ENCODE measurements at regions not wholly inside any gene's neighbourhood (a gene's known extent, or its start where the extent isn't known, plus 50 kb on each side); places are given as distances from the start of the nearest gene placed in this dataset.

DNA sequence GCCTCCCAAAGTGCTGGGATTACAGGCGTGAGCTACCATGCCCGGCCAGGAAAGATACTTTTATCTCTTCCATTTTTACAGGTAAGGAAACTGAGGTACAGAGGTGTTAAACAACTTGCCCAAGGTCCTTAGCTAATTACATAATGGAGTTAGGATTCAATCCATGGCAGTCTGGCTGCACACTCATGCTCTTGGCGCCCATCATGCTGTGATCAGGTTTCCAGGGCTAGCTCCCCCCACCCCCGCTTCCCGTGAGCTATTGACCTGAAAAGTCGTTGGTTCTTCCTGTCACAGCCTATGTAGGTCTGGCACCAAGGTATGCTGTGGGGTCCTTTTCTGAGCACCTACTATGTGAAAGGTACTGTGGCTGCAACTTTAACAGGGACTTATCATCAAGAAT, 55.9 kb upstream of the LARS2 start:
- CTCF ChIA-PET, result no interaction called here
- TF ChIP-seq, protein P1, sequence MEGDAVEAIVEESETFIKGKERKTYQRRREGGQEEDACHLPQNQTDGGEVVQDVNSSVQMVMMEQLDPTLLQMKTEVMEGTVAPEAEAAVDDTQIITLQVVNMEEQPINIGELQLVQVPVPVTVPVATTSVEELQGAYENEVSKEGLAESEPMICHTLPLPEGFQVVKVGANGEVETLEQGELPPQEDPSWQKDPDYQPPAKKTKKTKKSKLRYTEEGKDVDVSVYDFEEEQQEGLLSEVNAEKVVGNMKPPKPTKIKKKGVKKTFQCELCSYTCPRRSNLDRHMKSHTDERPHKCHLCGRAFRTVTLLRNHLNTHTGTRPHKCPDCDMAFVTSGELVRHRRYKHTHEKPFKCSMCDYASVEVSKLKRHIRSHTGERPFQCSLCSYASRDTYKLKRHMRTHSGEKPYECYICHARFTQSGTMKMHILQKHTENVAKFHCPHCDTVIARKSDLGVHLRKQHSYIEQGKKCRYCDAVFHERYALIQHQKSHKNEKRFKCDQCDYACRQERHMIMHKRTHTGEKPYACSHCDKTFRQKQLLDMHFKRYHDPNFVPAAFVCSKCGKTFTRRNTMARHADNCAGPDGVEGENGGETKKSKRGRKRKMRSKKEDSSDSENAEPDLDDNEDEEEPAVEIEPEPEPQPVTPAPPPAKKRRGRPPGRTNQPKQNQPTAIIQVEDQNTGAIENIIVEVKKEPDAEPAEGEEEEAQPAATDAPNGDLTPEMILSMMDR (IDR thresholded peaks at IDR 0.05), result no peak
- no peak for TF ChIP-seq EZH2 (IDR thresholded peaks at IDR 0.05; ENCODE audit: borderline replicate concordance, insufficient read depth, low read depth, low read length, poor library complexity, severe bottlenecking)
- POLR2A ChIA-PET, result no interaction called here
- no peaks in the 10 kb centered on the region for H3K79me2 ChIP-seq (ENCODE audit: control insufficient read depth, insufficient read depth, low read length)
- DNase-seq, result no peak
- no peaks in the 10 kb centered on the region for H3K9me3 ChIP-seq (ENCODE audit: control extremely low read depth in 1 of 3, control insufficient read depth in 2 of 3, insufficient read depth in 1 of 3, low read length in 2 of 3)
- no peak overlapping the region for H3K27ac ChIP-seq (ENCODE audit: low read length in 2 of 2)
- no peak overlapping the region for H3K4me3 Mint-ChIP-seq
- no peaks in the 10 kb centered on the region for H3K9me3 Mint-ChIP-seq (ENCODE audit: insufficient read depth)
- H3K27me3 Mint-ChIP-seq, result peaks cover 47% of the 10 kb centered on the region
- H2AFZ ChIP-seq (ENCODE audit: insufficient read depth, low read depth, low read length, poor library complexity, severe bottlenecking), result no peak overlapping the region
- no peaks in the 10 kb centered on the region for H3K4me1 ChIP-seq (ENCODE audit: control insufficient read depth in 2 of 2, insufficient read depth in 2 of 2, low read length in 2 of 2)
- H3K4me2 ChIP-seq (replicated peaks; ENCODE audit: low read depth, low read length, poor library complexity, severe bottlenecking), result no peak overlapping the region
- no peak overlapping the region for H3K27ac Mint-ChIP-seq
- no peak overlapping the region for H3K4me3 ChIP-seq (ENCODE audit: control extremely low read depth in 1 of 5, extremely low read depth in 1 of 5, insufficient read depth in 1 of 5, low read depth in 2 of 5, low read length in 4 of 5)
- no peaks in the 10 kb centered on the region for H3K36me3 ChIP-seq (replicated peaks in 1 of 2; ENCODE audit: control extremely low read depth in 1 of 2, control insufficient read depth in 1 of 2, extremely low read depth in 1 of 2, insufficient read depth in 2 of 2, low read length in 1 of 2)
- 97% methylated on average over 4 of the region's 6 CpGs for WGBS (ENCODE audit: insufficient coverage)
- ATAC-seq (ENCODE audit: low read depth), result no peak
- H3K4me1 Mint-ChIP-seq, result no peaks in the 10 kb centered on the region
- intact Hi-C loops (cut with micrococcal nuclease), result no loop called here
- H4K20me1 ChIP-seq (ENCODE audit: control insufficient read depth, insufficient read depth, low read length, poor library complexity, severe bottlenecking), result no peaks in the 10 kb centered on the region
- H3K27me3 ChIP-seq (replicated peaks in 1 of 4; ENCODE audit: control extremely low read depth in 1 of 4, control insufficient read depth in 3 of 4, insufficient read depth in 4 of 4, low read length in 3 of 4), result peaks cover 0 to 4% (median 1%) of the 10 kb centered on the region in 4 experiments
- no peak overlapping the region for H3K9ac ChIP-seq (ENCODE audit: low read length)

DNA sequence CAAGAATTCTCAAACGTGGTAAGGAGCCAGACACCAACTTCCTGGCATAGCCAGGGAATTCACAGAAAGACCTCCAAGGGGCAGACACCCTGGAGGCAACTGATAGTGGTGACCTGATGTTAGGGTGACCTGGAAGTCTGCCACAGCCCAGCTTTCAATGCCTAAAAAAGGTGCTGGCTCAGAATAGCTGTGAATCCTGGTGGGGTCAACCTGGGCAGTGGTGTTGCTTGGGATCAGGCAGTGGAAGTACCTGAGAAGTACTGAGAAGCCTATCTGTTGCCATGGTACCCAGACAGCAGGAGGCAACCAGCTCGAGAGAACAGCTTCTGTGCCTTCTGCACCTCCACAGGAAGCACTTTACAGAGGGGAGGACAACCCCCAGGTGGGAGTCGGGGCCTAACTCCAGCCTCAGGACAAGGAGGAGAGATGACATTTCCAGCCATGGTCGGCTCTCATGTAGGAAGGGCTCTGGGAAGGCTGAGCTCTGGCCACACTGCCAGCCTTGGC, 55.4 kb upstream of the LARS2 start:
- no peaks in the 10 kb centered on the region for H3K4me1 Mint-ChIP-seq
- Histone ChIP-seq H3K9me3 (ENCODE audit: control extremely low read depth in 1 of 3, control insufficient read depth in 2 of 3, insufficient read depth in 1 of 3, low read length in 2 of 3) (no peaks in the 10 kb centered on the region), H3K4me3 (ENCODE audit: control extremely low read depth in 1 of 5, extremely low read depth in 1 of 5, insufficient read depth in 1 of 5, low read depth in 2 of 5, low read length in 4 of 5) (no peak overlapping the region), H3K27me3 (replicated peaks in 1 of 4; ENCODE audit: control extremely low read depth in 1 of 4, control insufficient read depth in 3 of 4, insufficient read depth in 4 of 4, low read length in 3 of 4) (peaks cover 0 to 4% (median 1%) of the 10 kb centered on the region in 4 experiments), H3K27ac (ENCODE audit: low read length in 2 of 2) (no peak overlapping the region), H2AFZ (ENCODE audit: insufficient read depth, low read depth, low read length, poor library complexity, severe bottlenecking) (no peak overlapping the region), H3K36me3 (replicated peaks in 1 of 2; ENCODE audit: control extremely low read depth in 1 of 2, control insufficient read depth in 1 of 2, extremely low read depth in 1 of 2, insufficient read depth in 2 of 2, low read length in 1 of 2) (no peaks in the 10 kb centered on the region), H3K4me1 (ENCODE audit: control insufficient read depth in 2 of 2, insufficient read depth in 2 of 2, low read length in 2 of 2) (no peaks in the 10 kb centered on the region), H4K20me1 (ENCODE audit: control insufficient read depth, insufficient read depth, low read length, poor library complexity, severe bottlenecking) (no peaks in the 10 kb centered on the region), H3K4me2 (replicated peaks; ENCODE audit: low read depth, low read length, poor library complexity, severe bottlenecking) (no peak overlapping the region), H3K9ac (ENCODE audit: low read length) (no peak overlapping the region), H3K79me2 (ENCODE audit: control insufficient read depth, insufficient read depth, low read length) (no peaks in the 10 kb centered on the region)
- WGBS (ENCODE audit: insufficient coverage), result 86% methylated on average over 4 of the region's 4 CpGs
- intact Hi-C loops (cut with micrococcal nuclease), result no loop called here
- ATAC-seq (ENCODE audit: low read depth) (no peak), DNase-seq (no peak)
- ChIA-PET CTCF (no interaction called here), POLR2A (no interaction called here)
- H3K27me3 Mint-ChIP-seq, result peaks cover 43% of the 10 kb centered on the region
- no peak overlapping the region for H3K27ac Mint-ChIP-seq
- TF ChIP-seq EZH2 (IDR thresholded peaks at IDR 0.05; ENCODE audit: borderline replicate concordance, insufficient read depth, low read depth, low read length, poor library complexity, severe bottlenecking), result no peak
- TF ChIP-seq, protein P1 (IDR thresholded peaks at IDR 0.05), result no peak
- no peak overlapping the region for H3K4me3 Mint-ChIP-seq
- no peaks in the 10 kb centered on the region for H3K9me3 Mint-ChIP-seq (ENCODE audit: insufficient read depth)

Data from B cell (primary cell).